Right ventricle myocardium superior (tissue), 1 donor: ENCODE measurements at regions not wholly inside any gene's neighbourhood (a gene's known extent, or its start where the extent isn't known, plus 50 kb on each side); places are given as distances from the start of the nearest gene placed in this dataset.

Experiments used
- ATAC-seq: fragments of 200-7000 bp; cut with Tn5 transposase; one replicate; pipeline ENCODE4 v1.9.1; 2020; ENCODE audit warnings: mild to moderate bottlenecking; ENCODE audit not compliant: poor library complexity
- DNase-seq: peaks from one replicate; pipeline ENCODE4 v3.0.0-alpha.2; 2020
- intact Hi-C: fragments of 100-400 bp; cut with DNase I; formaldehyde crosslinking; loops from one replicate; pipeline ENCODE4 v1.11.2; 2022
- donor health status: DM: no; HTN: yes; CAD: no; lungs with severe emphysema.

DNA sequence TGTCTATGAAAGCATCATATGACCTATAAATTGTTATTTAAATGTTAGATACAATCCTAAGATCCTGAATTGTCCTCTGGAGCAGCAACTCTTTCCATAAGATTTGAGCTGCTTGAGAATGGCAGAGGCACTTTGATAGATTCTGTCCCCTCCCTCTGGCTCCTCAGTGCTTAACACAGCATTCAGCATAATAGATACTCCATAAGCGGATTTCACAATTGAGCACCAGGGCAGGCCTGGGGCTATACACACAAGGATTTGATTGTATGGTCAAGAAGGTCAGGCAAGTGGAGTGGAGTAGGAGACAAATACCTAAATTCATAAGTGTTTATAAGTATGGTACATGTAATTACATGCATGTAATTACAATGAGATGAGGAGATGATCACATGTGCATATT lies 96.3 kb downstream of the FOXD1 start:
- ATAC-seq = no peak
- no peak for DNase-seq
- intact Hi-C loops = no loop called here

- intact Hi-C loops = no loop called here
- DNase-seq = no peak
- no peak for ATAC-seq
These were observed 97.0 kb downstream of the FOXD1 start for GRCh38 chr5:73351593-73351992.

GRCh38 chr5:73346878-73347408 lies 101.6 kb downstream of the FOXD1 start:
- intact Hi-C loops = no loop called here
- DNase-seq (no peak), ATAC-seq (no peak)

- ATAC-seq (no peak), DNase-seq (no peak)
- intact Hi-C loops = no loop called here
These were observed 103.7 kb downstream of the FOXD1 start for GRCh38 chr5:73344835-73345234.

- DNase-seq (no peak), ATAC-seq (no peak)
- intact Hi-C loops = no loop called here
These were observed 108.9 kb downstream of the FOXD1 start for GRCh38 chr5:73339711-73340110.

DNA sequence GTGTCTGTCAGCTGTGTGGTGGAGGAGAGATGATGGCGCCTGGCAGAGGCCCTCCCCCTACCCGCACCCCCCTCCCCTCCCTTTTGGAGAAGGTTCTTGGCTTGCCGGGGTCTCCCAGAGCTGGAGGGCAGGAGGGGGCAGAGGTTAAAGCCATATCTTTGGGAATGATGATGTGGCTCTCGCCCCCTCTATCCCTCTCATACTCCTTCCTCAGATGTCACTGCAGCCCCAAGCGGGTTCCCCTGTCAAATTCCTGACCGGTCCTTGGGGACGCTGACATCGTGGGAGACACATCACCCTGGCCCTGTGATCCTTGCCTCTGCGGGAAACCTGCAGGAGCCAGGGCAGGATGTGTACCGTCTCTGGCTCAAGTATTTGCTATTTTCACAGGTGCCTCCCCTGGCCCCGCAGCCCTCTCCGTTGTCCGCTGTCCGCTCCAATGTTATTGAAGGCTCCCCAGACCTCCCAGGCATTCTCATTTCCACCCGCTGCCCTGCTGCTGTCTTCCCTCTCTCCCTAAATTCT lies 109.5 kb downstream of the FOXD1 start:
- intact Hi-C loops = no loop called here
- ATAC-seq (no peak), DNase-seq (no peak)

- ATAC-seq (no peak), DNase-seq (no peak)
- intact Hi-C loops = no loop called here
These were observed 110.1 kb downstream of the FOXD1 start for GRCh38 chr5:73338256-73339050.

- DNase-seq (no peak), ATAC-seq (no peak)
- intact Hi-C loops = no loop called here
These were observed 110.9 kb downstream of the FOXD1 start for GRCh38 chr5:73337586-73338255.

GRCh38 chr5:73336366-73336765 lies 112.2 kb downstream of the FOXD1 start:
- no peak for ATAC-seq
- intact Hi-C loops = no loop called here
- DNase-seq = no peak

DNA sequence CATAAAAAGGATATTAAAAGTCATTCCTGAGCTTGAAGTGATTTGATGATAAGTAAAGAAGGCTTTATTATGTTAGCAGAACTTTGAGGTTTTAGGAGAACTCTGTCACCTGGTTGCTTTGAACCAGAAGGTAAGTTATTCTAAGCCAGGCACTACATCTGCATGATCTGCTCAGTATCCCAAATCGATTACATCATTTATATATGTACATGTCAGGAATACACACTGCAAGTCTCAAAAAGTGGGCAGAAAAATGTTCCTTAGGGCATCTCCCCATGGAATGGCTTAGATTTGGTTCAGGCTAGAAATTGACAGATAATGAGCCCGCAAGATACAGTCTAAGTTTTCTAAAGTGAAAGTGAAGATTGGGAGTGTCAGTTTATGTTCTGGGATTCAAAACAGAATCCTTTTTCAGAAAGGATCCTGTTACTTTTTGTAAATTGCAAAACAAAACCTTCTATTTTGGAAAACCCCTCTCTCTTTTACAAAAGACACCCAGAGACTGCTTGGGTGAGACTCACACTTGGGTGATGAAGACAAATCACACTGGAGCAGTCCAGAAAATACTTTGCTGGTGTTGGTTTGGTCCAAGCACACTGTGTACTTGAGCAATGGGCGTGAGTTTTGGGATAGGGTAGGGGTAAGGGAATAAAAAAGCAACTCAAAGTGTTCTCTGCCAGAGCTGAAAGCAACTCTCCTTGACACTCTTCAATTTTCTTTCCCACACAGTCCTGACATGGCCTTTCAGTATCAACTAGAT lies 114.5 kb downstream of the FOXD1 start:
- ATAC-seq (no peak), DNase-seq (no peak)
- intact Hi-C loops = no loop called here

DNA sequence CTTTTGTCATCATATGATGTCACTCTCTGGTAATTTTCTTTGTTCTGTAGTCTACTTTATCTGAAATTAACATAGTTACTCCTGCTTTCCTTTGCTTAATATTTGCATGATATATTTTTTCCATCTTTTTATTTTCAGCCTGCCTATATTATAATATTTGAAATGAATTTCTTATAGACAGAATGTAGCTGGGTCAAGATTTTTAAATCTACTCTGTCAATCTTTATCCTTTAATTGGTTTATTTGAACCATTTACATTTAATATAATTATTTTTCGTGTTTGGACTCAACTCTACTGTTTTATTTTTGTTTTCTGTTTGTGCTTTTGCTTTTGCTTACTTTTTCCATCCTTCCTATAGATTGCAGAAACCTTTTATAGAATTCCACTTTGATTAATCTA lies 118.0 kb downstream of the FOXD1 start:
- intact Hi-C loops = no loop called here
- ATAC-seq = no peak
- no peak for DNase-seq

- intact Hi-C loops = no loop called here
- ATAC-seq (no peak), DNase-seq (no peak)
These were observed 119.9 kb downstream of the FOXD1 start for GRCh38 chr5:73328640-73329039.

GRCh38 chr5:73327908-73328455 lies 120.6 kb downstream of the FOXD1 start:
- intact Hi-C loops = no loop called here

DNA sequence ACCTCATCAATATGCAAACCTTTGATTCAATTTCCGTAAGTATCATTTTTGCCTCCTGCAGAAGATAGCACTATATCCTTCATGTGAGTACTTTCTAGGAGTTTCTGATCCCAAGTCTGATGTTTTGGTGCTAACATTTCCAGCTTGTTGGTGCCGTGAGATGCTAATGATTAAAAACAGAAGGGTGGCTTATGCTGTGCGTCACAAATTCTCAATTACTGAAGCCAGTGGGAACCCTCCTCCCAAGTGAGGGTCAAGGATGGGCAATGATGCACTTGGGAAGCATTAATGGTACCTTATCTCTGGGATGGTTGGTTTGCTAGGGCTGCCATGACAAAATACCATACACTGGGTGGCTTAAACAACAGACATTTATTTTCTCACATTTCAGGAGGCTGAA lies 123.0 kb downstream of the FOXD1 start:
- intact Hi-C loops = no loop called here
- no peak for ATAC-seq

More at GRCh38 chr5:73327908-73328455, 120.6 kb downstream of the FOXD1 start:
- ATAC-seq (no peak), DNase-seq (no peak)

DNA sequence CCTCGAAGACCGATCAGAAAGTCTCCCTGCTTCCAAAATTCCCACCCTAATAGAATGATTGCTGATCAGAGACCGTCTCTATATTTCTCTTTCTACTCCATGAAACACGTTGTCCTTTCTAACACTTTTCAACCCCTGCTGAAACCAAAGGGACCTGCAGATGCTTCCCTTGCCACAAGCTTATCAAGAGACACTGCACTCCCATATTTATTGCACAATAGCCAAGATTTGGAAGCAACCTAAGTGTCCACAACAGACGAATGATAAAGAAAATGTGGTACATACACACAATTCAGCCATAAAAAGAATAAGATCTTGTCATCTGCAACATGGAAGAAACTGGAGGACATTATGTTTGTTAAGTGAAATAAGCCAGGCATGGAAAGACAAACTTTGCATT lies 125.1 kb downstream of the FOXD1 start:
- no peak for DNase-seq
- intact Hi-C loops = no loop called here
- ATAC-seq = no peak

More for the DNA sequence above, 123.0 kb downstream of the FOXD1 start:
- DNase-seq = no peak

- DNase-seq = no peak
- intact Hi-C loops = no loop called here
- no peak for ATAC-seq
These were observed 126.0 kb downstream of the FOXD1 start for GRCh38 chr5:73322437-73323076.

GRCh38 chr5:73321757-73322436 lies 126.7 kb downstream of the FOXD1 start:
- ATAC-seq (no peak), DNase-seq (no peak)
- intact Hi-C loops = no loop called here

GRCh38 chr5:73319036-73319435 lies 129.5 kb downstream of the FOXD1 start:
- intact Hi-C loops = no loop called here
- ATAC-seq (no peak), DNase-seq (no peak)
